NCI-H146 (cell line): ENCODE measurements at regions not wholly inside any gene's neighbourhood (a gene's known extent, or its start where the extent isn't known, plus 50 kb on each side); places are given as distances from the start of the nearest gene placed in this dataset.

Experiments used
- DNase-seq: peaks from one replicate; lab custom pipeline; 2025; lab: John Stamatoyannopoulos, UW

DNA sequence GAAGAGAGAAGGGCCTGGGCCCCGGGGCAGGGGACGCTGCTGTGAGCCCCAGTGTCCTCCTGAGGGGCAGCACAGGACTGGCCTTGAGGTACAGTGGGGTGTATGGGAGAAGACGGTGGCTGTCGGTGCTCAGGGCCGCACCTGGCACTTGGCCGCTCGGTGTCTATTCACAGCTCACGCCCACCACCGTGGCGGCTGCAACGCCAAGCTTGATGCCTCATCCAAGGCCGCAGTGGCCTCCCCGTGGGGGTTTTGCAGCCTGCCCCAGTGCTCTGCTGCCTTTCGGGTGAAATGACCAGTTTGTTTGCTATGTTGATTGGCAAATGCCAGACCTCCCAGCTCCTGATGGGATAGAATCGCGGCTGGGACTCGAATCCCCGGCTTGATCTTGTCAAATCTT is 79.5 kb upstream of the SLCO4A1 start:
- DNase-seq = no peak

- no peak for DNase-seq
Measured at GRCh38 chr20:62563561-62563960, 78.7 kb upstream of the SLCO4A1 start.

DNA sequence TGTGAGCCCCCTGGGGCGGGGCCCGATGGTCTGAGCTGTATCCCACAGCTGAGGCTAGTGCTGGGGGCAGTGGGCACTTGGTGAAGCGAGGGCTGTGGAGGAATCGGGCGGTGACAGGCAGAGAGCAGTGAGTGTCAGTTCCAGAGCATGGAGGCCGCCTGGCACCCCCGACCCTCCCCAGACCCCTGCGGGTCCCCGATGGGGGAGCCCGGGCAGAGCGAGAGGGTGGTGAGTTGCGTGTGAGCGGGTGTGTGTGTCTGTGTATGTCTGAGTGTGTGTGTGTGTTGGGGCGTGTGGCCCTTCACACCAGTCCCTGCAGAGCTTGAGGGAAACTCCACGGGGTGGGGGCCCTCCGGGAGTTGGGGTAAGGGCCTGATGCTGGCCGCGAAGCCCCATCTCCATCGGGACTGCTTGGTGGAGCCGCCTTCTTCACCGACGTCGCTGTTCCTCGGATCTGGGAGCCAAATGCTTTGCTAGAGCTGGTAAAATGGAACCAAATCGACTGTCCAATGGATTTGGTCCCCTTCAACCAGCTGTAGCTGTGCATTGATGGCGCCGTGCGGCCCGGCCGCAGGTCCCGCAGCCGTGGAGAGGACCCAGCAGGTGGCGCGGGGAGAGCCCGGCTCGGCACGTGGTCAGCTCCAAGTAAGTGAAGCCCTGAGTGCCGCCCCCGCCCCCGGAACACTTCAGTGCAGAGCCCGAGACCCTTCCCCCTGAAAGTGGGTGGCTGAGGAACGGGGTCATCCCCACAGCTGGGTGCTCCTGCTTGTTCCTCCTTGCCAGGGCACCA is 77.7 kb upstream of the SLCO4A1 start:
- DNase-seq = no peak

GRCh38 chr20:62566266-62566665 is 76.0 kb upstream of the SLCO4A1 start:
- no peak for DNase-seq

DNA sequence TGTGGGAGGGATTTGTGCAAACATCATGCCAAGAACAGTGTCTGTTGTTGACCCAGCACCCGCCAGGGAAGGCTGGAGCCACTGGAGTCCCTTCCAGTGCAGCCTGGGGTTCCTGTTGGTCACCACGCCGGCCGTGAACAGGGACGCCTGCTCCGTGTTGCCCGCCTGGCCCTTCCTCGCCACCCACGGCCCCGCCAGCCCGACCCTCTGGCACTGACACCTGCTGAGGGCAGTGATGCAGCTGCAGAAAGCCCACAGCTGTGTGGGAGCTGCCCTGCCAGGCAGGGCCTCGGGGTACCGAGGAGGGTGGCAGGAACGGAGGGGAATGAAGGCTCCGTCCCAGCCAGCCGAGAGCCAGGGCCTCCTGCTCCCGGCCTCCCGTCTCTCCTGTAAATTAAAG is 75.5 kb upstream of the SLCO4A1 start:
- DNase-seq = no peak

DNA sequence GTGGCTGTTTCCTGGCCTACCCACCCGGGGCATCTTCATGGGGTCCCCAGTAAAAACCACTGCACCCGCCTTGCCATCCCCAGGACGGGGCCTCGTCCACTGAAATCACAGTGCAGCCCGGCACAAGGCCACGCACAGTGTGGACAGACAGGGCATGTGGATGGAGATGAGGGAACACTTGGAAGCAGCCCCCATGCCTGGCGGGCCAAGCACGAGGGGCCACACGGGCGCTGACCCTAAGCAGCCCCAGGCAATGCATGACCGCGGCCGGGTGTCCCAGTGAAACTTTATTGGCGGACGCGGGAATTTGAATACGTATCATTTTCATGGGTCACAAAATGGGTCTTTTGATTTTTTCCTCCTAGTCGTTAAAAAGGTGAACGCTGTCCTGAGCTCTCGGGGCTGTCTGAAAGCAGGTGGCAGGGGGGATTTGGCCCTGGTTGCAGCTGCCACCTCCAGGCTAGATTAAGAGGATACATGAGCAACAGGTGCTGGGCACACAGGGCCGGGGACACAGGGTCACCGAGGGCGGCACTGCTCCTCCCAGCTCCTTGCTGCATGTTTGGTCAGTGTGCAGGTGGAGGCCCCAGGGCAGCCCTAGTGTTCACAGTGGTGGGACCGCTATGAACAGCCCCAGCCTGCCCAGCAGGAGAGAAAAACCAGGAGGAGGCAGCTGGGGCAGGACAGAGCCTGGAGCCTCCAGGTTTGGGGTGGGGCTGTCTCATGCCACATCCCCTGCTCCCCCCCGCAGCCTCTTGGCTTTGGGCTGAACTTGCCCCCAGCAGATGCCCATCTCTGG is 74.9 kb upstream of the SLCO4A1 start:
- peak; percentile 27 for DNase-seq

DNA sequence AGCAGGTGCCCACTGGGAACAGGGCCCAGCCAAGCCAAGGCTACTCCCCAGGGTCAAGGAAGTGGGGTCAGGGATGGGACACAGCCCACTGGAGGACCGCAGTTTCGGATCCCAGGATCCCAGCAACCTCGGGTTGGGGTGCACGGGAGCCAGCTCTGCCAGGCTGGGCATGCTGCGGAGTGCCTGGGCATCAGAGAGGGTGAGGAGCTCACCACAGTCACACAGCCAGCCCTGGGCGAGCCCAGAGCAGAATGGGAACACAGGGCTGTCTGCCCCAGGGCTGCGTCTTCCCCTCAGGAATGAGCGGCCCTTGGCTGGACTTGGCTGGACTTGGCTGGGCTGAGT is 74.3 kb upstream of the SLCO4A1 start:
- DNase-seq = no peak

DNA sequence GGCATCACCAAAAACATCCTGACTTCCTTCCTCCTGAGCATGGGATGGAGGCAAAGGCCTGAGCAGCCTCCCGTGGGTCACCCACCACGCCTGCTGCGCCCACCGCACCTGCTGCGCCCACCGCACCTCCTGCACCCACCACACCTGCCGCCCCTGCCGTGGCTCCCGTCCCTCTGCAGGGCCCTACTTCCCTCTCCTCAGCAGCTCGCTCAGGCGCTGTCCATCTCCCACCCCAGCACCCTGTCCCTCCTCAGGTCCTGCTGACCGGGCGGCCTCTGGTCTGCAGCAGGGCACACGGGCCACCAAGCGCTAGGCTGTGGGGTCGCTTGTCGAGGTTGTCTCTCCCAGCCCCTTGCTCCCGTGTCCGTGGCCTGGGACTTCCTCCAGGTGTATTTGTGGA is 72.7 kb upstream of the SLCO4A1 start:
- no peak for DNase-seq

- DNase-seq = no peak
Measured at GRCh38 chr20:62570403-62570802, 71.9 kb upstream of the SLCO4A1 start.

GRCh38 chr20:62570897-62571668 is 71.2 kb upstream of the SLCO4A1 start:
- DNase-seq = no peak

DNA sequence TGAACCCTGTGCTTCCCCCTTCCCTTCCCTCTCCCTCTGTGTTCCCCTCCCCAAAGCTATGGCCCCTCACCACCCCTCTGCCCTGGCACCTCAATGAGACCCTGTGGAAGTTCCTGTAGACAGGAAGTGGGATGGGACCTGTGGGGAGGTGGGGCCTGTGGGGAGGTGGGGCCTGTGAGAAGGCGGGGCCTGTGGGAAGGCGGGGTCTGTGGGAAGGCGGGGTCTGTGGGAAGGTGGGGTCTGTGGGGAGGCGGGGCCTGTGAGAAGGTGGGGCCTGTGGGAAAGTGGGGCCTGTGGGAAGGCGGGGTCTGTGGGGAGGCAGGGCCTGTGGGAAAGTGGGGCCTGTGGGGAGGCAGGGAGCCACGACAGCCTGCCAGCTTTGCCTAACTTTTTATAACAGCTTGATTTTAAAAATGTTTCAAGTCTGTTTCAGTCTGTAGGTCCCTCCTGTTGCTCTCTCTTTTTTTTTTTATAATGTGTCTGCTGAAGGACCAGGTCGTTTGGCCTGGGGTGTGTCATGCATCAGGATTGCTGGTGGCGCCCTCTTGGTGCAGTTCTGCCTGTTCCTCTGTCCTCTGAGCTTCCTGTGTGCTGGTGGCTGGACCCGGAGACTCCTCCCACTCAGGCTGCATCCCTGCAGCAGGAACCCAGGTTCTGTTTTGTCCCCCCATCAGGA is 70.5 kb upstream of the SLCO4A1 start:
- DNase-seq = no peak

DNA sequence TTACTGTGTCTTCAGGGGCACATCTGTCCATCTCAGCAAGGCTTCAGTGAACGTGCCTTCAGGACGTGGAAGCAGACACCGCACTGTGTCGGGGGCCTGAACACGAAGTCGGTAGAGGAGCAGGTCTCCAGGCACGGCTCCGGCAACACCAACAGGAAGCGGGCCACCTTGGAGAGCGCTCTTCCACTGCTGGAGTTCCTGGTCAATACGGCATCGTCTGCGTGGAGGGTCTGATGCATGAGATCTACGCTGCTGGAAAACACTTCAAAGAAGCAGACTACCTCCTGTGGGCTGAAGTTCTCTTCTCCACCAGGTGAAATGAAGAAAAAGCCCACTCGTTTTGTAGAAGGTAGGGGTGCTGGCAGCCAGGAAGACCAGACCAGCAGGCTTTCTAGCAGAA is 69.3 kb upstream of the SLCO4A1 start:
- no peak for DNase-seq

DNA sequence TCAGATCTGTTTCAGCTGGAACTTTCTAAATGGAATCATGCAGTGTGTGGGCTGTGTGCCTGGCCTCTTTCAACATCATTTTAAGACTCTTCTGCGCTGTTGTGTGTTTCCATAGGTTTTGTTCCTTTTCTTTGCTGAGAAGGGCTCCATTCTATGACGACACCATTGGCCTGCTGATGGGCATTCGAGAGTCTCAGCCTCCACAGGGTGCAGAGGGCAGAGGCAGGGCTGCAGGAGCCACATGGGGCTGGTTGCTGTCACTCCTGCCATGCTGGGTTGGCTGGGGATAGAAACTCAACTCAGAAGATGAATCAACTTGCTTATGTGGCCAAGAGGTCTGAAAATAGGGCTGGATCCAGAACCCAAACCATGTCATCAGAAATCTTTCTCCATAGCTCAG is 68.5 kb upstream of the SLCO4A1 start:
- no peak for DNase-seq

DNA sequence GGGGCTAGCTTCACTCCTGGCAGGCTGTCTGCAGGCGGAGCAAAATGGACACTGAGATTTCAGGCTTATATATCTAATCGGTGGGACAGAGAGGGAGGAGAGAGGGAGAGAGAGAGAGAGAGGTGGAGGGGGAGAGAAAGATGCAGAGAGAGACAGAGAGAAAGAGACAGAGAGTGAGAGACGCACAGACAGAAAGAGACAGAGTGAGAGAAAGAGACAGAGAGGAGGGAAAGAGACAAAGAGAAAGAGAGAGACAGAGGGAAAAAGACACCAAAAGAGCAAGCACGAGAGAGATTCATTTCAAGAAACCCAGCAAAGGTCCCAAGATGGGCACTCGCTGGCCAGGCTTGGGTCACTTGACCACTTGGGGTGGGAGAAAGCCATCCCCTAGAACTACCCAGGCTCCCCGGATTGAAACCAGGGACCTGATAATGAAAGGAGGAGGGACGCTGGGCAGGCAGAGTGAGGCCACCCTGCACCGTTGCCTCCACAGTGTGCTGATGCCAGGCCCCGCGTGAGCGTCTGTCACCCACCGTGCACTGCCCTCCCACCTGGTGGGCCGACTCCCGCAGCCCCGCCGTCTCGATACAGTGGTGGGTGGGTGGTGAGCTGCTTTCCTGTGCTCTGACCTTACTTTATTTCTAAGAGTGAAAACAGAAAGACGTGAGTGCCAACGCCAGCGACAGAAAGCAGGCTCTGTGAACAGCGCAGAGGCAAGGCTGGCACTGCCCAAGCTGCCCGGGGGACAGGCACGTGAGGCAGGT is 67.9 kb upstream of the SLCO4A1 start:
- DNase-seq = no peak

- DNase-seq = no peak
Measured at GRCh38 chr20:62575976-62576722, 66.2 kb upstream of the SLCO4A1 start.

- no peak for DNase-seq
Measured at GRCh38 chr20:62576815-62577489, 65.4 kb upstream of the SLCO4A1 start.

- DNase-seq = peak; percentile 17
Measured at GRCh38 chr20:62577490-62577836, 64.8 kb upstream of the SLCO4A1 start.

- no peak for DNase-seq
Measured at GRCh38 chr20:62578294-62578897, 63.9 kb upstream of the SLCO4A1 start.

DNA sequence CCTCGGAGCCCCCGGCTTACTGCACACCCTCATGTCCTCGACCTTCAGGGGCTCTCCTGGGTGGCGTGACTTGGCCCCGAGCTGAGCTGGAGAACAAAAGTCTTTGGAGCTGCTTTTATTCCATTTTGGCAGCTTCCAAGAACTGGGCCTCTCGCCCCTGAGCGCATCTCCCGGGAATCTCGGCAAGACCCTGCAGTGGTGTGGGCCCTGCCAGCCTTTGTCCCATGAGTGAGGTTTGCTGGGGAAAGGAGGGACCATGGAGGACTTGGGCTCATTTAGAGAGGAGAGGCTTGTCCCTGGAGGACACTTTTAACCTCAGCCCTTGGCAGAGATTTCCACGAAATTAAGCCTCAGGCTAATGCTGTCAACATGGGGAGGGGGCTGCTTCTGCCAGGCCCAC is 62.3 kb upstream of the SLCO4A1 start:
- no peak for DNase-seq

- no peak for DNase-seq
Measured at GRCh38 chr20:62580733-62581132, 61.6 kb upstream of the SLCO4A1 start.
